Ishikawa (cell line): ENCODE measurements at regions not wholly inside any gene's neighbourhood (a gene's known extent, or its start where the extent isn't known, plus 50 kb on each side); places are given as distances from the start of the nearest gene placed in this dataset.

Experiments used
- EP300 ChIP-seq: IDR thresholded peaks from 2 replicates; pipeline ENCODE4 v1.6.1; 2012; ENCODE audit warnings: borderline replicate concordance
- RAD21 ChIP-seq: IDR thresholded peaks from 2 replicates; pipeline ENCODE4 v1.6.1; 2012; ENCODE audit warnings: low read depth
- REST ChIP-seq: IDR thresholded peaks from 2 replicates; pipeline ENCODE4 v1.6.1; 2012; ENCODE audit warnings: low read depth, mild to moderate bottlenecking
- TAF1 ChIP-seq: IDR thresholded peaks from 2 replicates; pipeline ENCODE4 v1.6.1; 2012; ENCODE audit warnings: low read depth, mild to moderate bottlenecking
- TCF12 ChIP-seq: IDR thresholded peaks from 2 replicates; pipeline ENCODE4 v1.6.1; 2012; ENCODE audit warnings: low read depth
- TEAD4 ChIP-seq: IDR thresholded peaks from 2 replicates; pipeline ENCODE4 v1.6.1; 2012
- USF1 ChIP-seq: IDR thresholded peaks from 2 replicates; pipeline ENCODE4 v1.6.1; 2012
- YY1 ChIP-seq: IDR thresholded peaks from 2 replicates; pipeline ENCODE4 v1.6.1; 2012; ENCODE audit warnings: low read depth

GRCh38 chr9:79266986-79267385, 304.8 kb upstream of the TLE4 start:
- TF ChIP-seq RAD21 (no peak), TAF1 (no peak), REST (no peak), TEAD4 (no peak), EP300 (no peak), TCF12 (no peak), YY1 (no peak), USF1 (no peak)
